OCI-LY3 (cell line): ENCODE measurements at regions not wholly inside any gene's neighbourhood (a gene's known extent, or its start where the extent isn't known, plus 50 kb on each side); places are given as distances from the start of the nearest gene placed in this dataset.

Experiments used
- H2AFZ ChIP-seq: fragments of 200-600, 300-600 bp; shearing (Covaris generic); 2 replicates; pipeline ENCODE4 v1.6.0; 2014; ENCODE audit warnings: antibody characterized with exemption, low read depth, low read length
- H3K27ac ChIP-seq: fragments of 200-600, 300-600 bp; sonication (generic); 2 replicates; pipeline ENCODE4 v1.5.1; 2014; ENCODE audit warnings: mild to moderate bottlenecking, low read length, moderate library complexity, mixed read lengths
- H3K27me3 ChIP-seq: fragments of 200-600, 300-600 bp; sonication (generic); 2 replicates; pipeline ENCODE4 v1.6.1; 2014; ENCODE audit warnings: low read depth, low read length, mixed read lengths
- H3K36me3 ChIP-seq: fragments of 200-600, 300-600 bp; sonication (generic); replicated peaks from 2 replicates; pipeline ENCODE3; 2014; ENCODE audit warnings: low read depth, low read length, mixed read lengths
- H3K4me1 ChIP-seq: fragments of 300-600, 200-600 bp; sonication (generic); 2 replicates; pipeline ENCODE4 v1.6.1; 2014; ENCODE audit warnings: low read length, mixed read lengths
- H3K4me2 ChIP-seq: fragments of 200-600, 300-600 bp; sonication (generic); 2 replicates; pipeline ENCODE4 v1.6.1; 2014; ENCODE audit warnings: low read length, mixed read lengths
- H3K4me3 ChIP-seq: fragments of 300-600, 200-600 bp; sonication (generic); 2 replicates; pipeline ENCODE4 v1.5.1; 2014; ENCODE audit warnings: antibody characterized with exemption, mild to moderate bottlenecking, low read length, moderate library complexity
- H3K79me2 ChIP-seq: fragments of 300-600, 200-600 bp; shearing (Covaris generic); 2 replicates; pipeline ENCODE4 v1.6.1; 2014; ENCODE audit warnings: mild to moderate bottlenecking, low read length, mixed read lengths
- H3K9ac ChIP-seq: fragments of 300-600, 200-600 bp; shearing (Covaris generic); 2 replicates; pipeline ENCODE4 v1.6.0; 2014; ENCODE audit warnings: mild to moderate bottlenecking, low read length, moderate library complexity
- H3K9me3 ChIP-seq: fragments of 200-600, 300-600 bp; shearing (Covaris generic); 2 replicates; pipeline ENCODE4 v1.6.1; 2014; ENCODE audit warnings: low read length, mixed read lengths; ENCODE audit not compliant: insufficient read depth
- H4K20me1 ChIP-seq: fragments of 200-600, 300-600 bp; sonication (generic); 2 replicates; pipeline ENCODE4 v1.6.1; 2016; ENCODE audit warnings: low read length, mixed read lengths; ENCODE audit not compliant: insufficient read depth
- CTCF ChIP-seq: fragments of 200-600, 300-600 bp; sonication (generic); IDR thresholded peaks from 2 replicates; pipeline ENCODE4 v1.5.1; 2014; ENCODE audit warnings: antibody characterized with exemption, low read length, low read depth
- EZH2phosphoT487 ChIP-seq: fragments of 200-600 bp; shearing (Covaris generic); IDR thresholded peaks from 2 replicates; pipeline ENCODE4 v1.6.1; 2018; ENCODE audit warnings: antibody characterized with exemption, mixed run types, low read depth

- Histone ChIP-seq H3K4me2 (no peak overlapping the region), H3K4me1 (no peaks in the 10 kb centered on the region), H3K27ac (no peak overlapping the region)
Observed at GRCh38 chr14:87000081-87000480, 992.9 kb downstream of the GALC start.

GRCh38 chr14:86999036-86999435, 993.9 kb downstream of the GALC start:
- no peaks in the 10 kb centered on the region for H4K20me1 ChIP-seq
- no peaks in the 10 kb centered on the region for H3K79me2 ChIP-seq
- H3K4me1 ChIP-seq: no peaks in the 10 kb centered on the region
- H3K9ac ChIP-seq: no peak overlapping the region
- no peaks in the 10 kb centered on the region for H3K9me3 ChIP-seq
- no peak overlapping the region for H3K4me2 ChIP-seq
- H3K27me3 ChIP-seq: no peaks in the 10 kb centered on the region
- no peak overlapping the region for H2AFZ ChIP-seq
- no peak overlapping the region for H3K4me3 ChIP-seq
- no peak overlapping the region for H3K27ac ChIP-seq
- TF ChIP-seq EZH2phosphoT487 (no peak), CTCF (no peak)
- no peaks in the 10 kb centered on the region for H3K36me3 ChIP-seq

More at GRCh38 chr14:87000081-87000480, 992.9 kb downstream of the GALC start:
- Histone ChIP-seq H4K20me1 (no peaks in the 10 kb centered on the region), H3K9ac (no peak overlapping the region), H3K4me3 (no peak overlapping the region), H3K9me3 (no peaks in the 10 kb centered on the region), H2AFZ (no peak overlapping the region), H3K27me3 (no peaks in the 10 kb centered on the region), H3K36me3 (no peaks in the 10 kb centered on the region), H3K79me2 (no peaks in the 10 kb centered on the region)
- TF ChIP-seq EZH2phosphoT487 (no peak), CTCF (no peak)

GRCh38 chr14:86997271-86997670, 995.7 kb downstream of the GALC start:
- Histone ChIP-seq H3K4me3 (no peak overlapping the region), H3K4me2 (no peak overlapping the region), H3K27me3 (no peaks in the 10 kb centered on the region), H3K79me2 (no peaks in the 10 kb centered on the region), H4K20me1 (no peaks in the 10 kb centered on the region), H3K9me3 (no peaks in the 10 kb centered on the region), H3K36me3 (no peaks in the 10 kb centered on the region), H3K9ac (no peak overlapping the region), H3K4me1 (no peaks in the 10 kb centered on the region), H2AFZ (no peak overlapping the region), H3K27ac (no peak overlapping the region)
- TF ChIP-seq CTCF (no peak), EZH2phosphoT487 (no peak)

GRCh38 chr14:86990396-86990795, 1002.6 kb downstream of the GALC start:
- H2AFZ ChIP-seq: no peak overlapping the region

More at GRCh38 chr14:86990396-86990795, 1002.6 kb downstream of the GALC start:
- Histone ChIP-seq H3K36me3 (no peaks in the 10 kb centered on the region), H3K9me3 (no peaks in the 10 kb centered on the region), H4K20me1 (no peaks in the 10 kb centered on the region), H3K4me2 (no peak overlapping the region), H3K9ac (no peak overlapping the region), H3K27ac (no peak overlapping the region), H3K4me1 (no peaks in the 10 kb centered on the region), H3K27me3 (no peaks in the 10 kb centered on the region), H3K79me2 (no peaks in the 10 kb centered on the region), H3K4me3 (no peak overlapping the region)
- TF ChIP-seq CTCF (no peak), EZH2phosphoT487 (no peak)
